HG02759 (cell line): ENCODE measurements at regions not wholly inside any gene's neighbourhood (a gene's known extent, or its start where the extent isn't known, plus 50 kb on each side); places are given as distances from the start of the nearest gene placed in this dataset.

ENCODE experiments used
- ATAC-seq: cut with Tn5 transposase; IDR thresholded peaks from one replicate; pipeline ENCODE4 v1.9.1; 2021; ENCODE audit warnings: mild to moderate bottlenecking, moderate library complexity; ENCODE audit not compliant: unreplicated experiment

- no peak for ATAC-seq
Measured at GRCh38 chr13:107095876-107096275, 527.9 kb upstream of the ARGLU1 start.

- no peak for ATAC-seq
Measured at GRCh38 chr13:107091861-107092260, 523.9 kb upstream of the ARGLU1 start.

- no peak for ATAC-seq
Measured at GRCh38 chr13:107091428-107091827, 523.5 kb upstream of the ARGLU1 start.

DNA sequence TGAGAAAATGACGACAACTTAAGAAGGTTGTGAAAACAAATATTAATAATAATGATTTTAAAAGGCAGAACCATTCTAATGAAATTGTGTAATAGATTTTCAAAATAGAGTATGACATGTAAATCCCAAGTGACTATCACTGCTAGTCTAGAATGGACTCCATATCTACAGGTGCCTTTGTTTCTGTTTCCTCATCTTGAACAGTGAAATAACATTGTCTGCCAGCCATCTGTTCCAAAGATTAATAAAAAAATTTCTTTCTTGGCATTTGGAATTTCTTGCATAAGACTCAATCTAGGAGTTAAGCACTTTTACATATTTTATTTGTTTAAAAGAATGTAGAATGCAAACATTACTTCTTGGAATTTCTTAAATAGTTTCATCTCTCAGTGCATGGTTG is 520.1 kb upstream of the ARGLU1 start:
- ATAC-seq = no peak

GRCh38 chr13:107079423-107080049 is 511.6 kb upstream of the ARGLU1 start:
- ATAC-seq = no peak

DNA sequence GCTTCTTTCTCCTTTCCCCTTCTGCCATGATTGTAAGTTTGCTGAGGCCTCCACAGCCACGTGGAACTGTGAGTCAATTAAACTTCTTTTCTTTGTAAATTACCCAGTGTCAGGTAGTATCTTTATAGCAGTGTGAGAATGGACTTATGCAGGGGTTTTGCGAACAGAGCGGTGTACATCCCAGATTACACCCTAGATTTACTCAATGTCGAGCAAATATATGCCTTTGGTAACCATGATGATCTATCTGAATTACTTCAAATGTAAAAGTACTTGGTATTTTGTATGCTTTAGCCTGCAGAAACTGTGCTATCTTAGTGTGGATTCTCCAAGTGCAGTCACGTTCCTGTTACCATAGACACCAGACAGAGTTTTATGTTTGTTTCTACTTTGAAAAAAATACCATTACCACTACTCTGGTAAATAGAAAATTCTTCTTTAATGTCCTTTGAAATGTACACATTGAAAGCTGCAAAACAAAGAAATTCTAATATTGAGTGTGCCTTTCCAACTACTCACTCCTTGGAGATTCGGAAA is 510.4 kb upstream of the ARGLU1 start:
- ATAC-seq = no peak

DNA sequence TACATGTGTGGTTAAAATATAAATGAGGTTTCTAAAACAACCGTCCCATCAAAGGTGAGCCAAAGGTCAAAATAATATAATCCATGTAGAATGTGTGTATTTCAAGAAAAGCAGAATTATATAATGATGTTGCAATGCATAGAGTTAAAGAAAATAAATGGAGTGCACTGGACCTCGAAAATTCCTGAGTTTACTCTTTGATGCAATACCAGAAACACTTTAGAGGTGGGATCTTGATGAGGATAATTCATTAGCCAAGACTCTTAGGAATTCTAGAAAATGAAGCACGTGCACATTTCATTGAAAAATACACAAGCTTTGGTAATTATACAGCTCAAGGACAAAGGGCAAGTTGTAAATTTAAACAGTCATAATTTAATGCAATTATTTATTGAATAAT is 508.9 kb upstream of the ARGLU1 start:
- no peak for ATAC-seq

DNA sequence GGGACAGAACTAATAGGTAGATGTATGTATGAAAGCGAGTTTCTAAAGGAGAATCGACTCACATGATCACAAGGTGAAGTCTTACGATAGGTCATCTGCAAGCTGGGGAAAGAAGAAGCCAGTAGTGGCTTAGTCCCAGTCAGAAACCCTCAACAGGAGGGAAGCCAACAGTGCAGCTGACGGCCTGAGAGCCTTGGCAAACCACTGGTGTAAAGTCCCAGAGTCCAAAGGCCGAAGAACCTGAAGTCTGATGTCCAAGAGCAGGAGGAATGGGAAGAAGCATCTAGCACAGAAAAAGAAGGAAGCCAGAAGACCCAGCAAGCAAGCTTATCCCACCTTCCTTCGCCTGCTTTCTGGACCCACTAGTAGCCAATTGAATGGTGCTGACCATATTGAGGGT is 507.6 kb upstream of the ARGLU1 start:
- no peak for ATAC-seq

GRCh38 chr13:107070792-107071191 is 502.9 kb upstream of the ARGLU1 start:
- no peak for ATAC-seq

GRCh38 chr13:107069108-107069776 is 501.3 kb upstream of the ARGLU1 start:
- ATAC-seq = no peak

DNA sequence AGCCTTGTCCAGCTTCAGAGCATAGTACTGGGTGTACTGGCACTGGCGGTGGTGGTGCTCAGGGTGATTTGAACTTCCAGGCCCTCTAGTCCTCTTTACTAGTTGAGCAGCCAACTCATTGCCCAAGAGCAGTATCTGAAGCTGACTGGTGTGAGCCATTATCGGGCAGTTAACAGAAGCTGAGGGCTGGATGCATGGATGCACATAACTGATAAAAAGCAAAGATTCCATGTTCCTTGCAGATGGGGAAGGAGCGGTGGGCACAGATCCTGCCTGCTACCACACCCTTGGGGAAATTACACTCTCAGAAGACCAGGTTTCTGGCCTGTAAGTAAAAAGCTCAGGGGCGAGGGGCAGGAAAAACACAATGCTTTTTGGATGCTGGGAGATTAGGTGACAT is 499.4 kb upstream of the ARGLU1 start:
- ATAC-seq = no peak

DNA sequence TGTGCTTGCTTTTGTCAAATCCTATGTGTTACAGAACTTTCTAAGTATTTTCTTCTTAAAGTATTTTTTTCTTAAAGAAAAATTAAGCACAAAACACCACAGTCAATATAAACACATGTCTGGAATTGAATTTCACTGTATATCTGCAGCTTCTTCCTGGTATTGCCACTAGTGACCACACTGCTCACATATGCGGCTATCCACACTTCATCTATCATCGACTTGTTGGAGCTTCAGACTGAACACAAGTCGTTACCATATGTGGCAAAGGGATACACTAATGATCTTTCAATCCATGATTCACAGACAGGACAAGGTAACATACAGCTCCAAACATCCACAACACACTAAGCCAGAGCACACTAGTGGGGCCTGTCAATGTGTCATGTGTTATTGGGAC is 498.4 kb upstream of the ARGLU1 start:
- no peak for ATAC-seq

DNA sequence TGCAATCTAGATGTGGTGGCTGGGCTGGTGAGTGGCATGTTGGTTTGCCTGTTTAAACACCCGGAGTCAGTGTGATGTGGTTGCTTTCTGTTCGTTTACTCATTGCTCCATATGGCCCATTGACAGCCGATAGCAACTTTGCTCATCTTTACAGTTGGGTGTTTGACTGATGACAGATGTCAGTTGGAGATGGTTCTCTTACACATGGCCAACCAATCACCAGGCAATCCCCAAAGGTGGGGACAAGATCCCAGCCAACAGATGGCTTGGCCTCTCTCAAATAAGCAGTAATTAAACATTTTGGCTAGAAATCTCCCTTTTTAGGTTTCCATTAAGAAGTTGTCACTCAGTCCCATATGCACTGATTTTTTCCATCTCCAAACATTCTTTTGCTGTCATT is 497.1 kb upstream of the ARGLU1 start:
- no peak for ATAC-seq

DNA sequence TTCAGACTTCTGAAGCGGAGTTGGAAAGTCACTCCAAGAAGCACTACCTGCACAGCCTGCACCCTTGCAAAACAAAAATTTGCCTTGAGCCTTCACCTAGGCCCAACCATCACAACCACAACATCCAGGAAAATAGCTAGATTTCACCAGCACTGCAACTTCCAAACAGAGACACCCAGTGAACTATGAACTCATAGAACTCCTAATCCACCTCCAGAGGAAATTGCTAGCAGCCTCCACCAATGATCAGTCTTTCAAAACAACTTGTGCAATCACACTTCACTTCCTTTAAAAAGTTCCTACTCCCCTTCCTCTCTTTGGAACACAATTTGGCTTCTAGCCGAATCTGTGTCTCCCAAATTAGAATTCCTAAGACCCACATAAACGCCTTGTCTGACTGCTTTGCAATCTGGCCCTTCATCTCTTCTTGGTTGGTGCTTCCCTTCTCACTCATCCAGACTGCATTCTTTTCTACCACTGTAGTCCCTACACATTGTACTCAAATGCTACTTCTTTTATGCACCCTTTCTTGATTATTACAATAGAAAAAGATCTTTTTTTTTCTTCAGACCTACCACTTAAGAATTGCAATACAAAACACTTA is 489.2 kb upstream of the ARGLU1 start:
- no peak for ATAC-seq

GRCh38 chr13:107043021-107043956 is 475.4 kb upstream of the ARGLU1 start:
- no peak for ATAC-seq

DNA sequence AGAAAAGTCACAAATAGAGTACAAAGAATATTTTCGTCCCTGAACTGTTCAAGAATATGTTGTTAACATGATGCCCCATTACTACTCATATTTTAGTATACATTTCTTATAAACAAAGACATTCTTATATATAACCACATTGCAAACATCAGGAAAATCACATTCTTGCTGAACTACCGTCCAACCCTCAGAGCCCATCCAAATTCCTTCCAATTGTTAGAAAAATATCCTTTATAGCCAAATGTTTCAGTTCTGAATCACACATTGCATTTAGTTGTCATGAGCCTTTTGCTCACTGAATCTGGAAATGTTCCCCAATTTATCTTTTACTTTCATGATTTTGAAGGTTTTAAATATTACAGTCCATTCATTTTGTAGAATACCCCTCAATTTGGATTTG is 467.8 kb upstream of the ARGLU1 start:
- ATAC-seq = no peak

- no peak for ATAC-seq
Measured at GRCh38 chr13:107035186-107035585, 467.2 kb upstream of the ARGLU1 start.

DNA sequence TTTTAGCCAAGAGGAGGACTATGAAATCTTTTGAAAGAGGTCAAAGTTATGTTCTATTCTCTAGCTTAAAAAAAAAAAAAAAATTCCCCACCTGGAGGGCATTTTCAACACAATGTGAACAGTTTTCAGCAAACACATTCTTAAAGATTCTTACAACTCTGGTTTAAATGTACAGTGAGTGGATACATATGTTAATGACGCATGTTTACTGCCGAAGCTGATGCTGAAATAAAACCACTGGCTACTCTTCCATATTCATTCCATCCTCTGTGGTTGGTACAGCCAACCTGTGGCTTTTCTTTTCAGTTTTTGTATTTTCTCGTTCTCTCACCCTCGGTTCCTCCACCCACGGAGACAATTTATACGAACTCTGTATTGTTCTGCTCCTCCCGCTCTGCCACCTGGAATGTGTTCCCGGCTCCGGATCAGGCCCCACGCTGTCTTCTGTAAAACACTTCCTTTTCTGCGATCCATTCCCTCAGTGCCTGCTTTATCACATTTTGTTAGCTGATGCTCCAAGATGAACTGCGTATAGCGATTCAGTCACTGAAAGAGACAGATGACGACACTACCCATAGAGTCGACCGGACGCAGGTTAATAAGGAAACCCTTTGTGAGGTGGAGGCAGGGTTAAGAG is 466.4 kb upstream of the ARGLU1 start:
- ATAC-seq = no peak

GRCh38 chr13:107031716-107032115 is 463.8 kb upstream of the ARGLU1 start:
- no peak for ATAC-seq

DNA sequence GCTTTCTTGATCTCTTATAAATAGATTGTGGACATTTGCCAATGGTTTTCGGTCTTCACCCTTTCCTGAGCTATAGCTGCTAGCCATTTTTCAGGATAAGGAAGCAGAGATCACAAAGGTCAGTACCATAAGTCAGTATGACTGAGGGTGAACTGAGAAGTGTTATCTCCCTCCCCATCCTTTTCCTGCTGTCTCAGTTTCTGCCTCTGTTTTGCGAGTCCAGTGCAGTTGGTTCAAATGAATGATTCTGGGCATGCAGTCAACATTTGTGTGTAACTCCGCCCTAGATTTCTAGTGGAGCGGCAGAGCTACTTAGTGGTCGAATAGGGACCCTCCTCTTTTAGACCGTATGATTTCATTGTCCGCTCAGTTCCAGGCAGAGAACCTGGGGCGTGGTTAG is 460.8 kb upstream of the ARGLU1 start:
- no peak for ATAC-seq

- no peak for ATAC-seq
Measured at GRCh38 chr13:107025991-107026390, 458.1 kb upstream of the ARGLU1 start.
